ENCODE measurements at regions not wholly inside any gene's neighbourhood (a gene's known extent, or its start where the extent isn't known, plus 50 kb on each side); places are given as distances from the start of the nearest gene placed in this dataset.
A peak's percentile ranks its signal among the peaks of the same experiment; 100 is the strongest.

DNA sequence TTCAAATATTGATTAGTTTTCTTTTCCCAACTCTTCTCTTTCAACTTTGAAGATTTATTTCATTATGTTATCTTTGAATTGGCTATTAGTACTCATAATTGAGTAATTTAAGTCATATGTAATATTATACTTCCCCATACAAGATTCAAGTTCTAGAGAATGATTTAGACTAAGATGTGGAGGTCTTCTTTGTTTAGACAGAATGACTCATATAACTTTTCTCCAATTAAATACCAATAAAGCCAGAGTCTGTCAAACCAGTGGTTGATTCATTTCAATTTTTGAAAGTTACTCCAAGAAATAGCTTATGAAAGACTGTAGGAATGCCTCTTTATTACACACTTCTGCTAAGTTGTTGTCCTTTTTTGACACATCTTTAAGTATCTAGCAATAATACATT, 115.8 kb upstream of the SLC35F3 start:
- TF ChIP-seq, protein P1, sequence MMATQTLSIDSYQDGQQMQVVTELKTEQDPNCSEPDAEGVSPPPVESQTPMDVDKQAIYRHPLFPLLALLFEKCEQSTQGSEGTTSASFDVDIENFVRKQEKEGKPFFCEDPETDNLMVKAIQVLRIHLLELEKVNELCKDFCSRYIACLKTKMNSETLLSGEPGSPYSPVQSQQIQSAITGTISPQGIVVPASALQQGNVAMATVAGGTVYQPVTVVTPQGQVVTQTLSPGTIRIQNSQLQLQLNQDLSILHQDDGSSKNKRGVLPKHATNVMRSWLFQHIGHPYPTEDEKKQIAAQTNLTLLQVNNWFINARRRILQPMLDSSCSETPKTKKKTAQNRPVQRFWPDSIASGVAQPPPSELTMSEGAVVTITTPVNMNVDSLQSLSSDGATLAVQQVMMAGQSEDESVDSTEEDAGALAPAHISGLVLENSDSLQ (IDR thresholded peaks at IDR 0.05): peak; percentile 55
- TF ChIP-seq SP1 (IDR thresholded peaks at IDR 0.05): no peak
- TF ChIP-seq HDGF (IDR thresholded peaks at IDR 0.05; ENCODE audit: borderline replicate concordance): no peak
- no peak for TF ChIP-seq FOXM1 (IDR thresholded peaks at IDR 0.05; ENCODE audit: borderline replicate concordance)
- no peak for TF ChIP-seq TARDBP (IDR thresholded peaks at IDR 0.05)
- no peak for TF ChIP-seq ARNT (IDR thresholded peaks at IDR 0.05)
- TF ChIP-seq NFRKB (IDR thresholded peaks at IDR 0.05): no peak
- no peak for TF ChIP-seq FOXA1 (IDR thresholded peaks at IDR 0.05)
- no peak for TF ChIP-seq ELF4 (IDR thresholded peaks at IDR 0.05)
- no peak for TF ChIP-seq ZNF384 (IDR thresholded peaks at IDR 0.05)
- TF ChIP-seq FOXK2 (IDR thresholded peaks at IDR 0.05): no peak
- no peak for TF ChIP-seq LEF1 (IDR thresholded peaks at IDR 0.05; ENCODE audit: borderline replicate concordance)
